MCF 10A (cell line): ENCODE measurements at regions not wholly inside any gene's neighbourhood (a gene's known extent, or its start where the extent isn't known, plus 50 kb on each side); places are given as distances from the start of the nearest gene placed in this dataset.

ENCODE experiments used
- BruUV-seq: library from RNA; stranded (reverse); fragments of 400-500 nt; replicated peaks from 2 replicates; lab custom pipeline; 2021; lab: Mats Ljungman, UMichigan
- CTCF ChIA-PET: fragments of 300-600 bp; sonication (Branson Sonifier 250); formaldehyde crosslinking; extraction: SDS; loops from one replicate; lab custom pipeline; 2021; ENCODE audit warnings: antibody characterized with exemption, inconsistent platforms; lab: Yijun Ruan, JAX
- POLR2A ChIA-PET: fragments of 300-600, 350-650 bp; sonication (Branson Sonifier 250); formaldehyde crosslinking; extraction: SDS; loops from one replicate; lab custom pipeline; 2020; ENCODE audit warnings: antibody characterized with exemption, inconsistent platforms; lab: Yijun Ruan, JAX
- DNase-seq: peaks from one replicate; pipeline ENCODE4 v3.0.0-alpha.2; 2018; ENCODE audit not compliant: unreplicated experiment
- H3K27ac Mint-ChIP-seq: one replicate; pipeline ENCODE4 v1.8.0; 2022; ENCODE audit warnings: mild to moderate bottlenecking, low read depth, mixed read lengths; ENCODE audit not compliant: unreplicated experiment
- H3K27me3 Mint-ChIP-seq: one replicate; pipeline ENCODE4 v1.8.0; 2022; ENCODE audit warnings: mixed read lengths; ENCODE audit not compliant: insufficient read depth, unreplicated experiment
- H3K36me3 Mint-ChIP-seq: one replicate; pipeline ENCODE4 v1.8.0; 2022; ENCODE audit warnings: mild to moderate bottlenecking, moderate library complexity, mixed read lengths; ENCODE audit not compliant: insufficient read depth, unreplicated experiment
- H3K4me1 Mint-ChIP-seq: one replicate; pipeline ENCODE4 v1.8.0; 2022; ENCODE audit warnings: mixed read lengths; ENCODE audit not compliant: insufficient read depth, unreplicated experiment
- H3K4me3 Mint-ChIP-seq: one replicate; pipeline ENCODE4 v1.8.0; 2022; ENCODE audit warnings: mild to moderate bottlenecking, moderate library complexity, mixed read lengths; ENCODE audit not compliant: unreplicated experiment
- H3K9me3 Mint-ChIP-seq: one replicate; pipeline ENCODE4 v1.8.0; 2022; ENCODE audit warnings: mixed read lengths; ENCODE audit not compliant: unreplicated experiment
- CTCF ChIP-seq: fragments of 200-600 bp; IDR thresholded peaks from one replicate; pipeline ENCODE4 v1.8.0; 2022; ENCODE audit warnings: antibody characterized with exemption, mild to moderate bottlenecking; ENCODE audit not compliant: unreplicated experiment
- intact Hi-C: fragments of 100-400 bp; cut with micrococcal nuclease; formaldehyde crosslinking; loops from 2 replicates; pipeline ENCODE4 v1.14.1; 2022

GRCh38 chr1:215005656-215006345, 76.7 kb upstream of the KCNK2 start:
- DNase-seq = no peak
- POLR2A ChIA-PET = no interaction called here
- peaks cover 7% of the 10 kb centered on the region for H3K9me3 Mint-ChIP-seq
- H3K4me3 Mint-ChIP-seq = no peak overlapping the region
- CTCF ChIA-PET = no interaction called here
- no peak for TF ChIP-seq CTCF
- intact Hi-C loops = no loop called here
- H3K4me1 Mint-ChIP-seq = peaks cover 46% of the 10 kb centered on the region
- H3K27me3 Mint-ChIP-seq = no peaks in the 10 kb centered on the region
- H3K27ac Mint-ChIP-seq = no peak overlapping the region
- no TSS peak for BruUV-seq
- no peaks in the 10 kb centered on the region for H3K36me3 Mint-ChIP-seq

GRCh38 chr1:215007880-215008279, 74.7 kb upstream of the KCNK2 start:
- ChIA-PET CTCF (interaction anchor here (0.6 to 0.8 kb wide), 3 partner anchors 11 to 454 kb away, joined by 3 to 5 read pairs (median 4); no protein-coding TSS in a partner anchor), POLR2A (interaction anchor here (0.6 to 4.0 kb wide), 4 partner anchors 15 to 197 kb away, joined by 3 to 20 read pairs (median 4); no protein-coding TSS in a partner anchor)
- DNase-seq = peak; percentile 44
- H3K27me3 Mint-ChIP-seq = no peaks in the 10 kb centered on the region
- intact Hi-C loops = no loop called here
- H3K9me3 Mint-ChIP-seq = peaks cover 7% of the 10 kb centered on the region
- H3K4me3 Mint-ChIP-seq = no peak overlapping the region
- H3K27ac Mint-ChIP-seq = no peak overlapping the region
- no peak for TF ChIP-seq CTCF
- BruUV-seq = no TSS peak
- H3K4me1 Mint-ChIP-seq = peaks cover 26% of the 10 kb centered on the region
- no peaks in the 10 kb centered on the region for H3K36me3 Mint-ChIP-seq

GRCh38 chr1:215018555-215018954, 64.0 kb upstream of the KCNK2 start:
- CTCF ChIA-PET = interaction anchor here (0.9 to 1.1 kb wide), 2 partner anchors 11 to 16 kb away, joined by 3 to 4 read pairs; no protein-coding TSS in a partner anchor
- H3K4me1 Mint-ChIP-seq = peaks cover 19% of the 10 kb centered on the region
- H3K27ac Mint-ChIP-seq = no peak overlapping the region
- POLR2A ChIA-PET = interaction anchor here (0.8 kb wide), 1 partner anchor 9 kb away, joined by 4 read pairs; no protein-coding TSS in a partner anchor
- no TSS peak for BruUV-seq
- H3K9me3 Mint-ChIP-seq = peaks cover 8% of the 10 kb centered on the region
- peaks cover 13% of the 10 kb centered on the region for H3K36me3 Mint-ChIP-seq
- intact Hi-C loops = no loop called here
- no peaks in the 10 kb centered on the region for H3K27me3 Mint-ChIP-seq
- no peak for TF ChIP-seq CTCF
- H3K4me3 Mint-ChIP-seq = no peak overlapping the region
- DNase-seq = no peak

GRCh38 chr1:215022204-215022603, 60.3 kb upstream of the KCNK2 start:
- BruUV-seq = no TSS peak
- peak overlapping the region; percentile 97 for H3K27ac Mint-ChIP-seq
- no peak for TF ChIP-seq CTCF
- CTCF ChIA-PET = interaction anchor here (0.5 to 4.3 kb wide), 12 partner anchors 13 to 1843 kb away, joined by 3 to 36 read pairs (median 4); no protein-coding TSS in a partner anchor
- intact Hi-C loops = no loop called here
- peaks cover 8% of the 10 kb centered on the region for H3K9me3 Mint-ChIP-seq
- H3K36me3 Mint-ChIP-seq = peaks cover 13% of the 10 kb centered on the region
- peak overlapping the region; percentile 56 for H3K4me3 Mint-ChIP-seq
- no peaks in the 10 kb centered on the region for H3K27me3 Mint-ChIP-seq
- H3K4me1 Mint-ChIP-seq = peaks cover 40% of the 10 kb centered on the region
- DNase-seq = peak; percentile 36
- POLR2A ChIA-PET = interaction anchor here (0.9 to 4.5 kb wide), 20 partner anchors 9 to 555 kb away, joined by 3 to 59 read pairs (median 8); partner anchors contain the start of genes KCNK2 and KCTD3
